Prostate gland (tissue), 2 donors: ENCODE measurements at regions not wholly inside any gene's neighbourhood (a gene's known extent, or its start where the extent isn't known, plus 50 kb on each side); places are given as distances from the start of the nearest gene placed in this dataset.

Experiments
- DNase-seq: peaks from one replicate; pipeline ENCODE4 v3.0.0-alpha.2; 2019; ENCODE audit warnings: low spot score
- H3K27ac ChIP-seq, 2 donors: fragments of 200-600 bp; sonication (generic); 2 replicates each; pipeline ENCODE4 v1.5.1; 2017 to 2019
- H3K27me3 ChIP-seq: fragments of 200-600 bp; sonication (generic); replicated peaks from 2 replicates; pipeline ENCODE4 v1.5.1; 2019; ENCODE audit not compliant: insufficient read depth
- H3K36me3 ChIP-seq, 2 donors: fragments of 200-600 bp; sonication (generic); 1 replicate in 1 of 2; 2 replicates in 1 of 2; pipeline versions ENCODE4 v1.5.1 to v1.8.1; 2017 to 2019
- H3K4me1 ChIP-seq: fragments of 200-600 bp; sonication (generic); replicated peaks from 2 replicates; pipeline ENCODE4 v1.5.1; 2019
- H3K4me3 ChIP-seq, 2 donors: fragments of 200-600 bp; sonication (generic); 2 replicates each; pipeline ENCODE4 v1.5.1; 2017 to 2019
- H3K9me3 ChIP-seq: fragments of 200-600 bp; sonication (generic); 2 replicates; pipeline ENCODE4 v1.5.1; 2017
- POLR2A ChIP-seq: fragments of 450-650 bp; IDR thresholded peaks from one replicate; pipeline ENCODE4 v1.6.1; 2016; ENCODE audit warnings: antibody characterized with exemption, mild to moderate bottlenecking
- POLR2AphosphoS5 ChIP-seq: sonication (generic); formaldehyde crosslinking; IDR thresholded peaks from one replicate; pipeline ENCODE4 v1.6.1; 2017; ENCODE audit warnings: antibody characterized with exemption
- WGBS: methylation state at CpG from one replicate; pipeline ENCODE4 v1.1.5; 2018; 5-methylcytosine and 5-hydroxymethylcytosine counted together
- intact Hi-C: fragments of 100-400 bp; cut with DNase I; formaldehyde crosslinking; loops from one replicate; pipeline ENCODE4 v1.14.2; 2022
- TF ChIP-seq, protein P1 (sequence below), 4 experiments: fragments of 200-600 bp in 2 of 4; fragments of 450-650 bp in 2 of 4; sonication (generic) in 2 of 4; IDR thresholded peaks; 1 replicate in 3 of 4; 2 replicates in 1 of 4; pipeline ENCODE4 v1.5.1; 2016 to 2019; ENCODE audit warnings: antibody characterized with exemption in 4 of 4, mild to moderate bottlenecking in 2 of 4, moderate library complexity in 2 of 4

DNA sequence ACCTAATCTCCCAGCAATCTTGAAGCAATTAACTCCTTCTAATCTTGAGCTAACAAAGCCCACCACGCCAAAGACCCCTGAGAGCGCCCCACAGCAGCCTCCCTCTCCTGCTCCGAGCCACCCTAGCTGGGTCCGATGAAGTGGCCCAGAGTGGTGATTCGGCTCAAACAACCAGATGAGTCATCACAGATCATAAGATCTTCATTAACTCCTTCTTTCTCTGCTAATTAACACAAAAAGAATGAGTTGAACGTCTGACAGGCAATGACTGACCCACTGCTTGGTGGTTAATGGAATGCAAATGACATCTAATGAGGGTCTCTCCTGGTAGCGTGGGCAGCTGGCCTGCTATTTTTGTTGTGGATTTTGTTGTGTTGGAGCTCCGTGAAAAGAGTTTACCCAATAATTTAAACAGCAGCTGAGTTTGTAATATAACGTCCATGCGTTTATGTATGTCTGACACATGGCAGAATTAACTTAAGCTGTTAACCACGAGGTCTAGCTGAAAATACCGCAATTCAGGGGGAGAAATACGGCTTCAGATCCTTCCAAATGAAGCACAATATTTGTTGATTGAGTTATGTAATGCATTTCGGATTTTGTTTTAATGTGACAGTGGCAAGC is 161.4 kb downstream of the RAB11FIP2 start:
- Histone ChIP-seq H3K27me3 (no peaks in the 10 kb centered on the region), H3K4me1 (no peaks in the 10 kb centered on the region), H3K9me3 (no peaks in the 10 kb centered on the region), H3K36me3 (no peaks in the 10 kb centered on the region), H3K27ac (no peak overlapping the region), H3K4me3 (no peak overlapping the region)
- intact Hi-C loops, result no loop called here
- DNase-seq, result no peak
- TF ChIP-seq POLR2AphosphoS5, result no peak
- 63% methylated on average over 14 of the region's 14 CpGs for WGBS

- intact Hi-C loops, result no loop called here
- no peak overlapping the region for H3K27ac ChIP-seq
- H3K4me3 ChIP-seq, result no peak overlapping the region
- H3K27me3 ChIP-seq, result no peaks in the 10 kb centered on the region
- 91% methylated on average over 7 of the region's 7 CpGs for WGBS
- no peaks in the 10 kb centered on the region for H3K36me3 ChIP-seq
- no peak for TF ChIP-seq POLR2AphosphoS5
- TF ChIP-seq, protein P1, sequence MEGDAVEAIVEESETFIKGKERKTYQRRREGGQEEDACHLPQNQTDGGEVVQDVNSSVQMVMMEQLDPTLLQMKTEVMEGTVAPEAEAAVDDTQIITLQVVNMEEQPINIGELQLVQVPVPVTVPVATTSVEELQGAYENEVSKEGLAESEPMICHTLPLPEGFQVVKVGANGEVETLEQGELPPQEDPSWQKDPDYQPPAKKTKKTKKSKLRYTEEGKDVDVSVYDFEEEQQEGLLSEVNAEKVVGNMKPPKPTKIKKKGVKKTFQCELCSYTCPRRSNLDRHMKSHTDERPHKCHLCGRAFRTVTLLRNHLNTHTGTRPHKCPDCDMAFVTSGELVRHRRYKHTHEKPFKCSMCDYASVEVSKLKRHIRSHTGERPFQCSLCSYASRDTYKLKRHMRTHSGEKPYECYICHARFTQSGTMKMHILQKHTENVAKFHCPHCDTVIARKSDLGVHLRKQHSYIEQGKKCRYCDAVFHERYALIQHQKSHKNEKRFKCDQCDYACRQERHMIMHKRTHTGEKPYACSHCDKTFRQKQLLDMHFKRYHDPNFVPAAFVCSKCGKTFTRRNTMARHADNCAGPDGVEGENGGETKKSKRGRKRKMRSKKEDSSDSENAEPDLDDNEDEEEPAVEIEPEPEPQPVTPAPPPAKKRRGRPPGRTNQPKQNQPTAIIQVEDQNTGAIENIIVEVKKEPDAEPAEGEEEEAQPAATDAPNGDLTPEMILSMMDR (IDR thresholded peaks at IDR 0.05), result no peak
- TF ChIP-seq POLR2A, result no peak
- no peak for DNase-seq
- no peaks in the 10 kb centered on the region for H3K4me1 ChIP-seq
- no peaks in the 10 kb centered on the region for H3K9me3 ChIP-seq
Measured at GRCh38 chr10:117886766-117887165, 160.0 kb downstream of the RAB11FIP2 start.

DNA sequence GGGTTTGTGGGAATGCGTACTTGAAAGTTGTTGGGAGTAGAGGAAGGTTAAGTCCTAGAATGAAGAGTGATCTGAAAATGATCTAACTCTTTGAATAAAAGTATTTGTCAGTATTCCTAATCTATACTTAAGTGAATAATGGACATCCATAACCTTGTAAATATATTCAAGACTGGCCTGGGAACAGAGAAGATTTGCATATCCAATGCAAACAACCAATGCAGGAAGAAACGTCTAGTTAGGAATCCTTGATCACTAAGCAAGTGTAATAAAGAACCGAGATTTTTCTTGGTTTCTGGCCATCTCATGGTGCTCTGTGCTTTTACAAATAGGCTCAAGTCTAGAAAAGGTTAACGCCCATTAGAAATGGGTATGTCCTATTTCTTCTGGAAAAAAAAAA is 157.1 kb downstream of the RAB11FIP2 start:
- Histone ChIP-seq H3K36me3 (no peaks in the 10 kb centered on the region), H3K9me3 (no peaks in the 10 kb centered on the region), H3K27ac (no peak overlapping the region), H3K4me1 (no peaks in the 10 kb centered on the region), H3K4me3 (no peak overlapping the region), H3K27me3 (no peaks in the 10 kb centered on the region)
- TF ChIP-seq POLR2AphosphoS5, result no peak
- no peak for TF ChIP-seq POLR2A
- TF ChIP-seq, protein P1 (IDR thresholded peaks at IDR 0.05), result no peak
- WGBS, result 82% methylated on average over 4 of the region's 4 CpGs
- intact Hi-C loops, result no loop called here
- DNase-seq, result no peak

GRCh38 chr10:117892681-117893220 is 154.0 kb downstream of the RAB11FIP2 start:
- intact Hi-C loops, result no loop called here
- Histone ChIP-seq H3K4me3 (no peak overlapping the region), H3K9me3 (no peaks in the 10 kb centered on the region), H3K27ac (no peak overlapping the region), H3K36me3 (no peaks in the 10 kb centered on the region), H3K27me3 (no peaks in the 10 kb centered on the region), H3K4me1 (no peaks in the 10 kb centered on the region)
- 83% methylated on average over 2 of the region's 2 CpGs for WGBS
- TF ChIP-seq POLR2AphosphoS5 (no peak), POLR2A (no peak)
- TF ChIP-seq, protein P1 (IDR thresholded peaks at IDR 0.05), result no peak
- DNase-seq, result no peak

GRCh38 chr10:117894339-117894738 is 152.4 kb downstream of the RAB11FIP2 start:
- Histone ChIP-seq H3K27me3 (no peaks in the 10 kb centered on the region), H3K4me1 (no peaks in the 10 kb centered on the region), H3K9me3 (no peaks in the 10 kb centered on the region), H3K36me3 (no peaks in the 10 kb centered on the region), H3K27ac (no peak overlapping the region), H3K4me3 (no peak overlapping the region)
- WGBS, result 67% methylated on average over 3 of the region's 3 CpGs
- TF ChIP-seq POLR2A, result no peak
- no peak for TF ChIP-seq POLR2AphosphoS5
- TF ChIP-seq, protein P1 (IDR thresholded peaks at IDR 0.05), result no peak
- DNase-seq, result no peak
- intact Hi-C loops, result no loop called here
